Stimulated activated CD4-positive, alpha-beta T cell treated with anti-CD3 and anti-CD28 coated beads, Interleukin-15, amount 100 ng/mL, for 48 hours (primary cell): ENCODE measurements at regions not wholly inside any gene's neighbourhood (a gene's known extent, or its start where the extent isn't known, plus 50 kb on each side); places are given as distances from the start of the nearest gene placed in this dataset.

ENCODE experiments used
- DNase-seq, 2 donors: peaks; one replicate each; pipeline ENCODE4 v3.0.0-alpha.2; 2020; ENCODE audit warnings: low read depth in 2 of 2

GRCh38 chr16:89043636-89044417, 49.8 kb upstream of the ACSF3 start:
- DNase-seq = no peak
